ENCODE measurements at regions not wholly inside any gene's neighbourhood (a gene's known extent, or its start where the extent isn't known, plus 50 kb on each side); places are given as distances from the start of the nearest gene placed in this dataset.

- POLR2A ChIA-PET: no interaction called here
- CTCF ChIA-PET: no interaction called here
These were observed 290.1 kb upstream of the SIX2 start for GRCh38 chr2:45299361-45299760.

GRCh38 chr2:45293182-45293581 lies 283.9 kb upstream of the SIX2 start:
- H3K27ac ChIP-seq (ENCODE audit: extremely low read depth, low read depth, low read length): no peak overlapping the region
- H3K9me3 ChIP-seq (ENCODE audit: control insufficient read depth, insufficient read depth, low read depth, low read length): no peaks in the 10 kb centered on the region
- no peaks in the 10 kb centered on the region for H3K36me3 ChIP-seq (ENCODE audit: control insufficient read depth in 2 of 2, insufficient read depth in 1 of 2, low read length in 2 of 2)
- no peaks in the 10 kb centered on the region for H3K4me1 ChIP-seq (ENCODE audit: control insufficient read depth, insufficient read depth, low read length)
- ChIA-PET CTCF (no interaction called here), POLR2A (no interaction called here)
- no peak overlapping the region for H3K4me3 ChIP-seq (ENCODE audit: low read depth, low read length)
- TF ChIP-seq, protein P1, sequence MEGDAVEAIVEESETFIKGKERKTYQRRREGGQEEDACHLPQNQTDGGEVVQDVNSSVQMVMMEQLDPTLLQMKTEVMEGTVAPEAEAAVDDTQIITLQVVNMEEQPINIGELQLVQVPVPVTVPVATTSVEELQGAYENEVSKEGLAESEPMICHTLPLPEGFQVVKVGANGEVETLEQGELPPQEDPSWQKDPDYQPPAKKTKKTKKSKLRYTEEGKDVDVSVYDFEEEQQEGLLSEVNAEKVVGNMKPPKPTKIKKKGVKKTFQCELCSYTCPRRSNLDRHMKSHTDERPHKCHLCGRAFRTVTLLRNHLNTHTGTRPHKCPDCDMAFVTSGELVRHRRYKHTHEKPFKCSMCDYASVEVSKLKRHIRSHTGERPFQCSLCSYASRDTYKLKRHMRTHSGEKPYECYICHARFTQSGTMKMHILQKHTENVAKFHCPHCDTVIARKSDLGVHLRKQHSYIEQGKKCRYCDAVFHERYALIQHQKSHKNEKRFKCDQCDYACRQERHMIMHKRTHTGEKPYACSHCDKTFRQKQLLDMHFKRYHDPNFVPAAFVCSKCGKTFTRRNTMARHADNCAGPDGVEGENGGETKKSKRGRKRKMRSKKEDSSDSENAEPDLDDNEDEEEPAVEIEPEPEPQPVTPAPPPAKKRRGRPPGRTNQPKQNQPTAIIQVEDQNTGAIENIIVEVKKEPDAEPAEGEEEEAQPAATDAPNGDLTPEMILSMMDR (tag by site-specific recombination; IDR thresholded peaks at IDR 0.05): no peak
- TF ChIP-seq MEIS1 (CRISPR knock-in tag; IDR thresholded peaks at IDR 0.05; ENCODE audit: borderline replicate concordance): no peak
- TF ChIP-seq, protein P2, sequence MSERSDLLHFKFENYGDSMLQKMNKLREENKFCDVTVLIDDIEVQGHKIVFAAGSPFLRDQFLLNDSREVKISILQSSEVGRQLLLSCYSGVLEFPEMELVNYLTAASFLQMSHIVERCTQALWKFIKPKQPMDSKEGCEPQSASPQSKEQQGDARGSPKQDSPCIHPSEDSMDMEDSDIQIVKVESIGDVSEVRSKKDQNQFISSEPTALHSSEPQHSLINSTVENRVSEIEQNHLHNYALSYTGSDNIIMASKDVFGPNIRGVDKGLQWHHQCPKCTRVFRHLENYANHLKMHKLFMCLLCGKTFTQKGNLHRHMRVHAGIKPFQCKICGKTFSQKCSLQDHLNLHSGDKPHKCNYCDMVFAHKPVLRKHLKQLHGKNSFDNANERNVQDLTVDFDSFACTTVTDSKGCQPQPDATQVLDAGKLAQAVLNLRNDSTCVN (tag by site-specific recombination; optimal IDR thresholded peaks at IDR 0.05): no peak
- TF ChIP-seq, protein P3, sequence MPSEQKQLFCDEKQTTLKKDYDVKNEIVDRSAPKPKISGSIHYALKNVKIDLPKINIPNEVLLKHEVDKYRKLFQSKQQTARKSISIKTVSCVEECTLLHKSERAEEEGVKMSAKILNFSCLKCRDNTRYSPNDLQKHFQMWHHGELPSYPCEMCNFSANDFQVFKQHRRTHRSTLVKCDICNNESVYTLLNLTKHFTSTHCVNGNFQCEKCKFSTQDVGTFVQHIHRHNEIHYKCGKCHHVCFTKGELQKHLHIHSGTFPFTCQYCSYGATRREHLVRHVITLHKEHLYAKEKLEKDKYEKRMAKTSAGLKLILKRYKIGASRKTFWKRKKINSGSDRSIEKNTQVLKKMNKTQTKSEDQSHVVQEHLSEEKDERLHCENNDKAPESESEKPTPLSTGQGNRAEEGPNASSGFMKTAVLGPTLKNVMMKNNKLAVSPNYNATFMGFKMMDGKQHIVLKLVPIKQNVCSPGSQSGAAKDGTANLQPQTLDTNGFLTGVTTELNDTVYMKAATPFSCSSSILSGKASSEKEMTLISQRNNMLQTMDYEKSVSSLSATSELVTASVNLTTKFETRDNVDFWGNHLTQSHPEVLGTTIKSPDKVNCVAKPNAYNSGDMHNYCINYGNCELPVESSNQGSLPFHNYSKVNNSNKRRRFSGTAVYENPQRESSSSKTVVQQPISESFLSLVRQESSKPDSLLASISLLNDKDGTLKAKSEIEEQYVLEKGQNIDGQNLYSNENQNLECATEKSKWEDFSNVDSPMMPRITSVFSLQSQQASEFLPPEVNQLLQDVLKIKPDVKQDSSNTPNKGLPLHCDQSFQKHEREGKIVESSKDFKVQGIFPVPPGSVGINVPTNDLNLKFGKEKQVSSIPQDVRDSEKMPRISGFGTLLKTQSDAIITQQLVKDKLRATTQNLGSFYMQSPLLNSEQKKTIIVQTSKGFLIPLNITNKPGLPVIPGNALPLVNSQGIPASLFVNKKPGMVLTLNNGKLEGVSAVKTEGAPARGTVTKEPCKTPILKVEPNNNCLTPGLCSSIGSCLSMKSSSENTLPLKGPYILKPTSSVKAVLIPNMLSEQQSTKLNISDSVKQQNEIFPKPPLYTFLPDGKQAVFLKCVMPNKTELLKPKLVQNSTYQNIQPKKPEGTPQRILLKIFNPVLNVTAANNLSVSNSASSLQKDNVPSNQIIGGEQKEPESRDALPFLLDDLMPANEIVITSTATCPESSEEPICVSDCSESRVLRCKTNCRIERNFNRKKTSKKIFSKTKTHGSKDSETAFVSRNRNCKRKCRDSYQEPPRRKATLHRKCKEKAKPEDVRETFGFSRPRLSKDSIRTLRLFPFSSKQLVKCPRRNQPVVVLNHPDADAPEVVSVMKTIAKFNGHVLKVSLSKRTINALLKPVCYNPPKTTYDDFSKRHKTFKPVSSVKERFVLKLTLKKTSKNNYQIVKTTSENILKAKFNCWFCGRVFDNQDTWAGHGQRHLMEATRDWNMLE (tag by site-specific recombination; conservative IDR thresholded peaks at IDR 0.05; ENCODE audit: low read depth): no peak
- no peak for TF ChIP-seq ZNF112 (tag by site-specific recombination; IDR thresholded peaks at IDR 0.05)
- no peak for TF ChIP-seq ZNF19 (tag by site-specific recombination; IDR thresholded peaks at IDR 0.05; ENCODE audit: low read depth)
- no peak for TF ChIP-seq YY1 (tag by site-specific recombination; IDR thresholded peaks at IDR 0.05)
- no peak for TF ChIP-seq EGR2 (tag by site-specific recombination; IDR thresholded peaks at IDR 0.05; ENCODE audit: low read depth)
- TF ChIP-seq ZNF560 (tag by site-specific recombination; IDR thresholded peaks at IDR 0.05; ENCODE audit: borderline replicate concordance): no peak

More at GRCh38 chr2:45299361-45299760, 290.1 kb upstream of the SIX2 start:
- no peak overlapping the region for H3K27ac ChIP-seq (ENCODE audit: extremely low read depth, low read depth, low read length)
- H3K4me3 ChIP-seq (ENCODE audit: low read depth, low read length): no peak overlapping the region
- peaks cover 3% of the 10 kb centered on the region for H3K4me1 ChIP-seq (ENCODE audit: control insufficient read depth, insufficient read depth, low read length)
- H3K9me3 ChIP-seq (ENCODE audit: control insufficient read depth, insufficient read depth, low read depth, low read length): no peaks in the 10 kb centered on the region
- H3K36me3 ChIP-seq (ENCODE audit: control insufficient read depth in 2 of 2, insufficient read depth in 1 of 2, low read length in 2 of 2): no peaks in the 10 kb centered on the region
- no peak for TF ChIP-seq ZNF626 (tag by site-specific recombination; IDR thresholded peaks at IDR 0.05)

GRCh38 chr2:45291296-45291701 lies 282.0 kb upstream of the SIX2 start:
- POLR2A ChIA-PET: no interaction called here
- no peak for TF ChIP-seq ZNF623 (tag by site-specific recombination; IDR thresholded peaks at IDR 0.05)
- TF ChIP-seq ZNF571 (tag by site-specific recombination; IDR thresholded peaks at IDR 0.05): no peak
- TF ChIP-seq, protein P4, sequence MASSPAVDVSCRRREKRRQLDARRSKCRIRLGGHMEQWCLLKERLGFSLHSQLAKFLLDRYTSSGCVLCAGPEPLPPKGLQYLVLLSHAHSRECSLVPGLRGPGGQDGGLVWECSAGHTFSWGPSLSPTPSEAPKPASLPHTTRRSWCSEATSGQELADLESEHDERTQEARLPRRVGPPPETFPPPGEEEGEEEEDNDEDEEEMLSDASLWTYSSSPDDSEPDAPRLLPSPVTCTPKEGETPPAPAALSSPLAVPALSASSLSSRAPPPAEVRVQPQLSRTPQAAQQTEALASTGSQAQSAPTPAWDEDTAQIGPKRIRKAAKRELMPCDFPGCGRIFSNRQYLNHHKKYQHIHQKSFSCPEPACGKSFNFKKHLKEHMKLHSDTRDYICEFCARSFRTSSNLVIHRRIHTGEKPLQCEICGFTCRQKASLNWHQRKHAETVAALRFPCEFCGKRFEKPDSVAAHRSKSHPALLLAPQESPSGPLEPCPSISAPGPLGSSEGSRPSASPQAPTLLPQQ (tag by site-specific recombination; IDR thresholded peaks at IDR 0.05): no peak
- TF ChIP-seq, protein P5, sequence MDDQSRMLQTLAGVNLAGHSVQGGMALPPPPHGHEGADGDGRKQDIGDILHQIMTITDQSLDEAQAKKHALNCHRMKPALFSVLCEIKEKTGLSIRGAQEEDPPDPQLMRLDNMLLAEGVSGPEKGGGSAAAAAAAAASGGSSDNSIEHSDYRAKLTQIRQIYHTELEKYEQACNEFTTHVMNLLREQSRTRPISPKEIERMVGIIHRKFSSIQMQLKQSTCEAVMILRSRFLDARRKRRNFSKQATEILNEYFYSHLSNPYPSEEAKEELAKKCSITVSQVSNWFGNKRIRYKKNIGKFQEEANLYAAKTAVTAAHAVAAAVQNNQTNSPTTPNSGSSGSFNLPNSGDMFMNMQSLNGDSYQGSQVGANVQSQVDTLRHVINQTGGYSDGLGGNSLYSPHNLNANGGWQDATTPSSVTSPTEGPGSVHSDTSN (CRISPR knock-in tag; IDR thresholded peaks at IDR 0.05): no peak
- TF ChIP-seq, protein P6, sequence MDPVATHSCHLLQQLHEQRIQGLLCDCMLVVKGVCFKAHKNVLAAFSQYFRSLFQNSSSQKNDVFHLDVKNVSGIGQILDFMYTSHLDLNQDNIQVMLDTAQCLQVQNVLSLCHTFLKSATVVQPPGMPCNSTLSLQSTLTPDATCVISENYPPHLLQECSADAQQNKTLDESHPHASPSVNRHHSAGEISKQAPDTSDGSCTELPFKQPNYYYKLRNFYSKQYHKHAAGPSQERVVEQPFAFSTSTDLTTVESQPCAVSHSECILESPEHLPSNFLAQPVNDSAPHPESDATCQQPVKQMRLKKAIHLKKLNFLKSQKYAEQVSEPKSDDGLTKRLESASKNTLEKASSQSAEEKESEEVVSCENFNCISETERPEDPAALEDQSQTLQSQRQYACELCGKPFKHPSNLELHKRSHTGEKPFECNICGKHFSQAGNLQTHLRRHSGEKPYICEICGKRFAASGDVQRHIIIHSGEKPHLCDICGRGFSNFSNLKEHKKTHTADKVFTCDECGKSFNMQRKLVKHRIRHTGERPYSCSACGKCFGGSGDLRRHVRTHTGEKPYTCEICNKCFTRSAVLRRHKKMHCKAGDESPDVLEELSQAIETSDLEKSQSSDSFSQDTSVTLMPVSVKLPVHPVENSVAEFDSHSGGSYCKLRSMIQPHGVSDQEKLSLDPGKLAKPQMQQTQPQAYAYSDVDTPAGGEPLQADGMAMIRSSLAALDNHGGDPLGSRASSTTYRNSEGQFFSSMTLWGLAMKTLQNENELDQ (tag by site-specific recombination; IDR thresholded peaks at IDR 0.05; ENCODE audit: low read depth): no peak
- TF ChIP-seq BCL11B (tag by site-specific recombination; IDR thresholded peaks at IDR 0.05; ENCODE audit: low read depth): no peak
- no peak for TF ChIP-seq ELK4 (IDR thresholded peaks at IDR 0.05; ENCODE audit: borderline replicate concordance, low read depth, low read length)

More at GRCh38 chr2:45291296-45291701, 282.0 kb upstream of the SIX2 start:
- no peak overlapping the region for H3K27ac ChIP-seq (ENCODE audit: extremely low read depth, low read depth, low read length)
- H3K4me1 ChIP-seq (ENCODE audit: control insufficient read depth, insufficient read depth, low read length): no peaks in the 10 kb centered on the region
- H3K36me3 ChIP-seq (ENCODE audit: control insufficient read depth in 2 of 2, insufficient read depth in 1 of 2, low read length in 2 of 2): no peaks in the 10 kb centered on the region
- H3K9me3 ChIP-seq (ENCODE audit: control insufficient read depth, insufficient read depth, low read depth, low read length): no peaks in the 10 kb centered on the region
- CTCF ChIA-PET: no interaction called here
- H3K4me3 ChIP-seq (ENCODE audit: low read depth, low read length): no peak overlapping the region
